NCI-H2171 treated with DMSO at 0.1 percent for 48 hours (cell line): ENCODE measurements at regions not wholly inside any gene's neighbourhood (a gene's known extent, or its start where the extent isn't known, plus 50 kb on each side); places are given as distances from the start of the nearest gene placed in this dataset.

ENCODE experiments used
- DNase-seq: peaks from one replicate; lab custom pipeline; 2025; lab: John Stamatoyannopoulos, UW

GRCh38 chr4:123990310-123990870 lies 593.8 kb downstream of the SPRY1 start:
- DNase-seq: no peak

GRCh38 chr4:123994917-123995316 lies 598.3 kb downstream of the SPRY1 start:
- no peak for DNase-seq

- DNase-seq: no peak
These were observed 599.3 kb downstream of the SPRY1 start for GRCh38 chr4:123995936-123996335.

- DNase-seq: no peak
These were observed 600.3 kb downstream of the SPRY1 start for GRCh38 chr4:123996718-123997510.

- DNase-seq: no peak
These were observed 601.3 kb downstream of the SPRY1 start for GRCh38 chr4:123997776-123998449.

- DNase-seq: no peak
These were observed 603.6 kb downstream of the SPRY1 start for GRCh38 chr4:124000233-124000632.

GRCh38 chr4:124015766-124016165 lies 619.2 kb downstream of the SPRY1 start:
- DNase-seq: no peak

GRCh38 chr4:124017185-124017785 lies 620.7 kb downstream of the SPRY1 start:
- no peak for DNase-seq

GRCh38 chr4:124018383-124019317 lies 622.1 kb downstream of the SPRY1 start:
- DNase-seq: no peak

GRCh38 chr4:124019749-124020549 lies 623.4 kb downstream of the SPRY1 start:
- DNase-seq: no peak

GRCh38 chr4:124025000-124025399 lies 628.4 kb downstream of the SPRY1 start:
- DNase-seq: no peak

GRCh38 chr4:124025428-124025827 lies 628.8 kb downstream of the SPRY1 start:
- no peak for DNase-seq

GRCh38 chr4:124028182-124028581 lies 631.6 kb downstream of the SPRY1 start:
- no peak for DNase-seq

- DNase-seq: no peak
These were observed 633.6 kb downstream of the SPRY1 start for GRCh38 chr4:124030147-124030546.

GRCh38 chr4:124032035-124032434 lies 635.4 kb downstream of the SPRY1 start:
- DNase-seq: no peak

- no peak for DNase-seq
These were observed 638.9 kb downstream of the SPRY1 start for GRCh38 chr4:124035364-124036041.

GRCh38 chr4:124037236-124037635 lies 640.6 kb downstream of the SPRY1 start:
- DNase-seq: no peak

- DNase-seq: no peak
These were observed 647.7 kb downstream of the SPRY1 start for GRCh38 chr4:124044330-124044729.

- no peak for DNase-seq
These were observed 648.3 kb downstream of the SPRY1 start for GRCh38 chr4:124044867-124045266.

- DNase-seq: no peak
These were observed 649.6 kb downstream of the SPRY1 start for GRCh38 chr4:124046190-124046589.
